A204.1 (cell line): ENCODE measurements at regions not wholly inside any gene's neighbourhood (a gene's known extent, or its start where the extent isn't known, plus 50 kb on each side); places are given as distances from the start of the nearest gene placed in this dataset.
A peak's percentile ranks its signal among the peaks of the same experiment; 100 is the strongest.
"Not testable (repeated sequence)": the region's sequence is repeated elsewhere in the genome, so short reads cannot be mapped to it uniquely, and the experiment has no call there.

Experiments used
- FAIRE-seq: peaks from 2 replicates; lab custom pipeline; 2012; peaks lifted over from hg19 to GRCh38; lab: Jason Lieb, UNC

DNA sequence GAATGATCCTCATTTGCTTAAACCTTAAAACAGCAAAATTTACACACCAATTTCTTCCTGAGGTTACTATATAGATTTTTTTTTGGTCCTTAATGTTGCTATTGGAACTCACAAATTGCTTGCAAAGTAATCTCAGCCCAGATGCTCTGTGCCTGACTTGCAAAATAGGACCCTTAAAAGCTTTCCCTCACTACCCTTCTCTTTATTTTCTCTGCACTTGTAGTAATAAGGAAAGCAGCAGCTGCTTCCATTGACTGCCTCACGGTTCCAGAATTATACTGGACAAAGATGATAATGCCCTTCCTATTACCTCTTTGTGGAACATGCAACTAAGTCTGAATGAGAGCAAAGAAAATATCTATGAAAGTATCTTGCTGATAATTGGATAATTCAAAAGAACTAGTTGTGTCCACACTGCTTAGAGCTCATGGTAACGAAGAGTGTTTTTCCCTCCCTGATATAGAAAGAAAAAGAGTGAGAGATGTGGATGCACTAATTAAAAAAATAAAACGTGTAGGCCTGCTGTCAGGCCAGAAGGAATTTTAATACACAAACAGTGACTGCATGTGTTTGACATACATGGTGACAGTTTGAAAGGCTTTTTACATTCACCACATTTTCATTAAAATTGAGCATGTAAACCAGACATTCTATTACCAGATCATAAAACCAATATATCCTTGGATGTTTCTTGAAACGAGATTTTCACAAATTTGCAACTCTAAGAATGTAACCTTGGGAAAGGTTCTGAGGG, 783.1 kb downstream of the GBE1 start:
- FAIRE-seq = no peak

DNA sequence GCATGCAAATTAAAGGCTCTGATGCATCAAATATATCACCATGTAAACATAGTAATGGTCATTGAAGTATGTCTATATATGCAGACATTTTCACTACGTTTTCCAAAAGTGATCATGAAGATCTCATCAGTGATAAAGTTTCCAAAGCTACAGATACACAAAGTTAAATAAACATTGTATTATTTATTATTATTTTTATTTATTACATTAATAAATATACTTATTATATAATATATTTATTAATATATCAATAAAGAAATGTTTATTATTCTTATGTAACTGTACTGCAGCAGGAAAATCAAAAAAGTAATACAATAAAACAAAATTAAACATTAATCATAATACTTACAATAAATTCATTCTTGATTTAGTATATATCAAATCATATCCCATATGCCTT, 791.2 kb downstream of the GBE1 start:
- peak; percentile 92 for FAIRE-seq

DNA sequence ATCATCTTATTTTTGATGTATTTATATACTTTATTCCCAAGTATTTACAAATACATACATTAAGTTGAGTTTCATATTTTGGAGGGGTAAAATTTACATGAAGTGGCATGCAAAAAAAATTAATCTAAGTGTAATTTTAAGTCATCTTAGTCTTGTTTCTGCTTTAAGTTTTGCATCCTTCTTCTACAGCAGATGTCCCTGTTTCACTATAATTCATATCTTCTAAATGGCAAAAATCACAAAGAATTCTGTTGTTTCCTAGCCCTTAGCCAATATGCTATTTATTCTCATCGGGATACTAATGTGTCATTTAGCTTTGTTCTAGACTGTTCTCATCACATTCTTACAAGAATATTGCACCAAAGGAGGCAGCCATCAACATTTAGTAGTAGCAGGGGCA, 831.9 kb downstream of the GBE1 start:
- FAIRE-seq = no peak

DNA sequence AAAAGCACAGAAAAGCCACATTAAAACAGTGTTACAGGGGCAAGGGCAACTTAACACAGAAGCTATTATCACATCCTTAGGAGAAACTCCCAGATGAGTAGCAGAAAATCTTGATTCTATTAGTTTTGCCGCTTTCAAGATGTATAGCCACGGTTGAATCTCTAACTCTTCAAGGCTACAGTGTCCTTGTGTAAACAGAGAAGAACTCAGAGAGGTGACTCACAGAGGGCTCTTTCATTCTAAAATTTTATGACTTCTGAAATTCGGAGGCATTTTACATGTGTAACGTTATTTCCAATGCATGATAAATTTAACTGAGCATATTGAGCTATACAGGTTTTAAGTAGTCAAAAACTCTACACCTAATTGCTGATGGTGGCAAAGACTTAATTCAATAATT, 846.6 kb downstream of the GBE1 start:
- FAIRE-seq = no peak

DNA sequence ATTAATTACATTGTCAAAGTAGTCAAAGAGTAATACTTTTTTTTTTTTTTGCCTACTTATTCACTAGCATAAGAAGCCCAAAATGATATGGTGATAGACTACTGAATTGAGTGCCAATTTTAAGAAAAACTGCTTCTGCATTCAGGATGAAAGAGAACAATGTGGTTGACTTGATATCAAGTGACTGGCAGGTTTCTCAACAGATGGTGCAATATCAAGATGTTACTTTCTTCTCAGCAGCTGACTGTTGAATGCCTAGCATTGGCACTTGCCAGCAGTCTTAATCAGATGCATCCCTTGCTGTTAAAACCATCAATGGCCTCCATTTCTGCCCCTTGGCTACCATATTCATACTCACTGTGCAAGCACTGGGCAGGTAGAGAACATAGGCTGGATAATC, 863.2 kb downstream of the GBE1 start:
- no peak for FAIRE-seq

DNA sequence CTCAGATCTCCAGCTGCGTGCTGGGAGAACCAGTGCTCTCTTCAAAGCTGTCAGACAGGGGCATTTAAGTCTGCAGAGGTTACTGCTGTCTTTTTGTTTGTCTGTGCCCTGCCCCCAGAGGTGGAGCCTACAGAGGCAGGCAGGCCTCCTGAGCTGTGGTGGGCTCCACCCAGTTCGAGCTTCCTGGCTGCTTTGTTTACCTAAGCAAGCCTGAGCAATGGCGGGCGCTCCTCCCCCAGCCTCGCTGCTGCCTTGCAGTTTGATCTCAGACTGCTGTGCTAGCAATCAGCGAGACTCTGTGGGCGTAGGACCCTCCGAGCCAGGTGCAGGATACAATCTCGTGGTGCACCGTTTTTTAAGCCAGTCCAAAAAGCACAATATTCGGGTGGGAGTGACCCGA, 864.4 kb downstream of the GBE1 start:
- not testable (repeated sequence) for FAIRE-seq

DNA sequence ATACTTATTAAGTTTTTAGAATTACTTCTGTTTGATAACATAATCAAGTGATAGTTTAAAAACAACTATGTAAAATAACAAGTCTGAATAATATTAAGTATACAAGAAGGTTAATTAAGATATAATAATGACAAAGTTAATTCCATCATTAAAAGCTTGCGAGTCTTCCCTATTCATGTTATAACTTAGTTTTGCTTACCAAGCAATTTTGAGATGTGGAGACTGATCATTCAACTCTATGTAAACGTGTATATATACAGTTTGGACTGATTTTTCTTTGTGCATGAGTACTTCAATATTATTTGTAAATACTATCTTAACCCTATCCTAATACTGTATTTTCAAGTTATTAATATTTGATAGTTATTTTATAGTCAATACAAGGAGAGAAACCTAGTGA, 870.9 kb downstream of the GBE1 start:
- FAIRE-seq = peak; percentile 73

DNA sequence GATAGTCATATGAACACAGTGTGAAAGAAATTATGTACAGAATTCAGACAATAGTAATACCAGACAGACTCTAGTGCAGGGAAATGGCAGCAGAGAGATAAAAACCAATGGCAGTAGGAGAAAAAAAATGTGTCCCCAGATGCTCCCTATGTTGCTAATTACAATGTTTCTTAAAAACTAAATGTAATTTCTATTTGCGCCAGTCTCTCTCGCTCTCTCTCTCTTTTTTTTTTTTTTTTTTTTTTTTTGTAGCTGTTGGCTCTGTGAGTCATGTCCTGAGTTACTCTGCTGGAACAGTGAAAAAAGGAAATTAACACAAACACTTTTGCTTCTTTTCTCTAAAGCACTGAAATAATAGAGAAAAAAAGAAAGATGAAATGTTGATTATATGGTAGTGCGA, 871.9 kb downstream of the GBE1 start:
- no peak for FAIRE-seq

DNA sequence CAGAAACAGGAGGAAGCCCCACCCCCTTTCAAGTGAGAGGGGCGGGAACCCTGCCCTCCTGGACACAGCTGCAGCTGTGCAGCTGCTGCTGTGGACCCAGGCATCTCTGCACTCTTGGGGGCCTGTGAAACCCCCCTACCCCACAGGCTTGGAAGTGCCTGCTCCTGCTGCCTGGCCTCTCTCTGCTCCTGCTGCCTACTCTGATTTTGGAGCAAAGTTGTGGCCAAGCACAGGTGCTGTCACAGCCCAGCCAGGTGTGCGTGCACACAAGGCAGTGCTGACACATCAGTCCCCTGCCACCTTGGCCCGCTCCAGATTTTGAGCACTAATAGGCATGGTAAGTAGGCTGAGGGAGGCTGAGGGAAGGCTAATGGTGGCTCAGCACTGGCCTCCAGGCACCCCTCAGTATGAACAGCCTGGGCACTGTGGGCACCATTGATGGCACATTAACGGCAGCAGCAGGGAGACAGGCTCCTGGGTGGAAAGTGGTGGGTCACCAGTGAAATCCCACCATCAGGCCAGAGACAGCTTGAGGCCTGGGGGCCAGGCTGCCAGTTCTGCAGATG, 890.9 kb downstream of the GBE1 start:
- no peak for FAIRE-seq

DNA sequence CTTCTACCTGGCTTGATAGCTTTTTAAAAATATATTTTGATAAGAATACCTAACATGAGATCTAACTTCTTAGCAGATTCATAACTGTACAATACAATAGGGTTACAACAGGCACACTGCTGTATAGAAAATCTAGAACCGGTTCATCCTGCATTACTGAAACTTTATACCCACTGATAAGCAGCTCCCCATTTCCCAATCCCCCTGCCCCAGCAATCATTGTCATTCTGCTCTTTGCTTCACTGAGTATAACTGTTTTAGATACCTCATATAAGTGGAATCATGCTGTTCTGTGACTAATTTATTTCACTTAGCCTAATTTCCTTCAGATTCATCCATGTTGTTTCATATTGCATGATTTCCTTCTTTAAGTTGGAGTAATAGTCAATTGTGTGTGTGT, 906.0 kb downstream of the GBE1 start:
- no peak for FAIRE-seq

DNA sequence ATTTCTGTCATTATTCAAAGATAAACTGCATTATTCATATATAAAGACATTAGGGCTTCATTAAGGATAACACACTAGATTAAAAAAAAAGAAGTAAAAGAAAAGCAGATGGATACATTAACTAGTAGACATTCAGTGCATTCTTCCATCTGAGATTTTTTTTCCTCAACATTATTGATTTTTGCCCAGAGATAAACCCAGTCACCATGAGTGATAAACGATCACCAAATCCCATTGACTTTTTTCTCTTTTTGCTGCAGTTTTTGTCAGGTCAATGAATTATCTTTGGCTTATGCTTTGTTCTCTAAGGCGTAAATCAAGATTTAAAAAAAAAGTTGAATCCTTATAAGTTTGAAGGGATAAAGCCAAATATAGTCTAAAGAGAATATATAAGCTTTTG, 925.0 kb downstream of the GBE1 start:
- no peak for FAIRE-seq

DNA sequence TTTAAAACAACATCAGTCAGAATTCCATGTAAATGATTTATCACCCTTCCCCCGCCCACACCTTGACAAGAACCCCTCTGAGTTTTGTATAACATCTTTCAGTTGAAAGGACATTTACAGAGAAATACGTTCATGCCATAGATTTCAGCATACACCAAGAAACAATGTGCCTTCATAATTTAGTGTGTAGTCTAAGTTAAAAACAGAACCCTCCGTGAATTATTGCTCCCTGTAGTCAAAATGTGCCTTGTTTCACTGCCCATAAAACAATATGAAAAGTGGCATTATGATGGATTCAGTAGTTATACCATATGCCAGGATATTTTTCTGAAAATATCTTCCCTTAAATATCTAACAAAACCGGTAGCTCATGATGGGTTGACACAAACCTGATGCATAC, 953.9 kb downstream of the GBE1 start:
- FAIRE-seq = no peak

DNA sequence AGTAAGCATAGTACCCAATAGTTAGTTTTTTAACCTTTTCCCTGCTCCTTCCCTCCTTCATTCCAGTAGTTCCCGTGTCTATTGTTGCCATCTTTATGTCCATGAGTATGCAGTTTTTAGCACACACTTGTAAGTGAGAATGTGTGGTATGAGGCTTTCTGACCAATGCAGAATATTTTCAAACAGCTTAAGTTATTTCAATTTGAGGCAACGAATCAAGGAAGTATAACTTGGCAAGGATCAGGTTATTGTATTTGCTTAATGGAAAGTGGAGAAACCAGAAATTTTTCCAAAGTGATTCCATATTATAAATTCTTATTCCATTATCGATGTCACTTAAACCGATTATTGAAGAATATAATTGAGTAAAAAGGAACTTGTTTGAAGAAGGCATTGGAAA, 954.8 kb downstream of the GBE1 start:
- no peak for FAIRE-seq

DNA sequence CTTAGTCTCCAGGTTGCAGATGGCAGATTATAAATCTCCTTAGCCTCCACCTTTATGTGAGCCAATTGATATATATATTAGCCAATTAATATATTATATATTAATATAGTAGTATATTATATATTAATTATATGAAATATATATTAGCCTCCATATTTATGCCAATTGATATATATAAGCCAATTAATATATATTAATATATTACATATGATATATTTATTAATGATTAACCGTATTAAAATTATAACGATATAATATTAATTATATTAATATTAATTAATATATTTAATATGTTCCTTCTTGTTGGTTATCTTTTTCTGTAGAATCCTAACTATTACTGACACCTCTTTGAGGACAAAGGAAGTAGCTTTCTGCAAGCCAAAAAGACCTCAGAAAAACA, 972.5 kb downstream of the GBE1 start:
- peak; percentile 92 for FAIRE-seq

DNA sequence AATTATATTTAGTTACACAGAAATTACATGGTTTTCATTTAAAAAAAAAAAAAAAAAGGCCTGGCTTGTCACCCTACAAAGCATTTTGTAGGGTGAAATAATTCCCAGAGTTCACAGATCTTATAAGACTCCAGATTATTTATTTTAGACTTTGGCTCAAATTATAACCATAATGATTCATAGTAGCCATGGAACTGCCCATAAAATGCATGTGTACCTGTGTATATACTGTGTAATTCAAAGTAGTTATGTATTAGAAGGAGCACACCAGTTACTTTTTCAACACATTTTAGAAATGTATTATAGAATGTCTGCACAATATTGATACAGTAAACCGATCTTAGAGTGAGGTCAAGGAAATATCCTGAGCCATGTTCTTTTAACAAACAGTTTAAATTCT, 975.6 kb downstream of the GBE1 start:
- no peak for FAIRE-seq

DNA sequence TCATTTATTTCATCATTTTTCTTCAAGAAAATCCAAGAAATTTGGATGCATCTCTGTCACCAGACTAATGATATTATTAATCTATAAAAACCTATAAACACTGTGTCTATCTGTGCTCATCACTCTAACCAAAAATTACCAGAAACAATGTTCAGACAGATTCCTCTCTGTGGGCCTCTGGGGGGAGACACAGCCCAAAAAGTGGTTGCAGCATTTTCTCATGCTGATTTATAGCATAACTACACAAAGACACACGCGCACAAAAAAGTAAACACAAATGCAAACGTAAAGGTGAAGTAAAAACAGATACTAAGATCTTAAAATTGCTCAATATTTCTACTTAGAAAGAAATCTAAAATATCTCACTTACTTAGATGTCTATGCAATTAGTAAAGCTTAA, 976.0 kb downstream of the GBE1 start:
- FAIRE-seq = no peak

DNA sequence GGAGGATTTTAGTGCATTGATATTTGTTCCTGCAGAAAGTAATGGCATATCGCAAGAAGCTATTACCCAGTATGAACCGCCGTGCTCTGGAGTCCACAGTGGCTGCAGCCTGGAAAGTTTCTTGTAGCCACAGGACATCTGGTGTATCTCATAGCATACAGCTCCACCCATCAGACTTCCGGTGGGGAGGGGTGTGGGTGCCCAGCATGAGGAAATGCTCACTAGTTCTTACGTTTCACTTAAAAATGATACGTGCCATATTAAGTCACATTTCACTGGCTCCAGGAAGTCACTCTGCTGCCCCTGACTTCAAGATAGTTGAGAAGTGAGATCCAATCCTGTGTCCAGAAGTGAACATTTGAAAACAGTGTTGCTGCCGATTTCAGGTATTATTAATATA, 990.4 kb downstream of the GBE1 start:
- FAIRE-seq = no peak

DNA sequence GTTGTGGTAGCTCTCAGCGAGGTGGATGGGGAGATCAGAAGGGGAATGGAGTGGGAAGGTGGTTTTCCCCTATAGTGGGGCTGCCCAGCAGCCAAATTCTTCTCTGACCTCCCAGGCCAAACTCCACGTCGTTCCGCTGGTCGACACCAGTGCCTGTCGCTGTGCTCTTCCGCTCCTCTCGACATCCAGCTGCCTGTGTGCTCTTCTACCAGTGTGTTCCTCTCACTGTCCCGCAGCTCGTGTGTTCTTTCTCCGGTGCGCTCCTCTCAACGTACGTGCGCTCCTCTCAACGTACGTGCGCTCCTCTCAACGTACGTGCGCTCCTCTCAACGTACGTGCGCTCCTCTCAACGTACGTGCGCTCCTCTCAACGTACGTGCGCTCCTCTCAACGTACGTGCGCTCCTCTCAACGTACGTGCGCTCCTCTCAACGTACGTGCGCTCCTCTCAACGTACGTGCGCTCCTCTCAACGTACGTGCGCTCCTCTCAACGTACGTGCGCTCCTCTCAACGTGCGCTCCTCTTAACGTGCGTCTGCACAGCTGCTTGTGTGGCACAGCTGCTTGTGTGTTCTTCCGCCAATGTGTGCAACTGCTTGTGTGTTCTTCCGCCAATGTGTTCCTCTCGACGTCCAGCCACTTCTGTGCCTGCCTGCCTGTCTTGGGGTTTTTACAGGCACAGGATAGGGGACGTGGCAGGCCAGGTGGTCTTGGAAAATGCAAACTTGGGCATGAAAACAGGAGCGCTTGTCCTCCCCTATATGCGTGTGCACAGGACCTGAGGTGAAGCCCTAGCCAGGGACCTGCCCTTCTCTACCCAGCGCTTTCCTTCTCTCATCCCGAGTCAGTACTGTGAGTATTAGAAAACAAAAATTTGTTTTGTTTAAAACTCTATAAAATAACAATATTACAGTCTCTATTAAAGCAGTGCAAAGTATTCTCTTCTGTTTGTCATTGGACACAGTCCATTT, 991.1 kb downstream of the GBE1 start:
- no peak for FAIRE-seq

DNA sequence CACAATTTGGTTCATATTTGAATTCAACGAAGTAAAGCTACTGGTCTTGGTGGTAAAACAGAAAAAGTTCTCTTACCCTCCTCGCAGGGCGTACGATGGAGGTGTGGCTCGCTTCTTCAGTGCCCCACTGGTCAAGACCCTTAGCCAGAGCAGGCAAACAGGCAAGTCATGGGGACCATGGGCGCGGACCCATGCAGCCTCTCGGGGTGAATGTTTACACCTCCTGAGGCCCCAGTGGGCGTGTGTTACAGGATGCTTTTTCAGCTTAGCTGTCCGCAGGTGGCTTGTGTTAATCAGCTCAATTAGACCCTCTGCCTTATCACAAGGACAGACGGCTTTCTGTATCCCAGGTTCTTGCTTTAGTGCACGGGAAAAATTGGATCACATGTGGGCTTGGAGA, 991.8 kb downstream of the GBE1 start:
- FAIRE-seq = no peak

DNA sequence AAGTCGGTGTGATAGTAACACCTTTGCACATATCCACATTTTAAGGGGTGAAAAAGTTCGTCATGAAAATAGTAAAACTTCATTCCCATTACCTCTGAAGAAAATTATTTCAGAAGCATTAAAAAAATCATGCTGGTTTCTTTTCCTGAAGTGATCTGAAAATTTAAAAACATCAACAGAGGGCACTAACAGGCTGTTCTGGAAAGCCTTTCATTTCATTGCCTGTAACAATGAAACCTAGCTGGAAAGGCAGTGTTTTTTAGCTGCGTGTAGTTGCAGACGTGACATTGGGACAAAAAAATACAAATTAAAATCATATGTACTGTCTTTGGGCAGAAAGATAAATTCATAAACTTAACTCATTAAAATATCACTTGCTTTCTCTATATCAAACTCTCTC, 993.8 kb downstream of the GBE1 start:
- FAIRE-seq = no peak

DNA sequence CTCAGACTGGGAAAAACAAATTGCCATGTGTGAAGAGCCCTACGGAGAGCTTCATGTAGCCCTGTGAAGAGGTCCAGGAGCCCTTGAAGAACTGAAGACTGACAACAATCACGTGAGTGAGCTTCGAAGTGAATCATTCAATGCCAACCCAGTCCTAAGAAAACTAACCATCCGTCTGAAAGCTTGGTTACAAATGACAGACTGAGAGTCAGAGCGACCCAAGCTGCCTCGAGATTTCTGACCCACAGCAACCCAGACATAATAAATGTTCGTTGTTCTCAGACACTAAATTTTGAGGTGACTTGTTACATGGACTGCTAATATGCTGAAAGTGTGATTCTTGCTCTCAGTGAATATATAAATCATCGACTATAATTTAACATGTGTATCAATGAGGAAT, 987.2 kb upstream of the ROBO1 start:
- FAIRE-seq = no peak

DNA sequence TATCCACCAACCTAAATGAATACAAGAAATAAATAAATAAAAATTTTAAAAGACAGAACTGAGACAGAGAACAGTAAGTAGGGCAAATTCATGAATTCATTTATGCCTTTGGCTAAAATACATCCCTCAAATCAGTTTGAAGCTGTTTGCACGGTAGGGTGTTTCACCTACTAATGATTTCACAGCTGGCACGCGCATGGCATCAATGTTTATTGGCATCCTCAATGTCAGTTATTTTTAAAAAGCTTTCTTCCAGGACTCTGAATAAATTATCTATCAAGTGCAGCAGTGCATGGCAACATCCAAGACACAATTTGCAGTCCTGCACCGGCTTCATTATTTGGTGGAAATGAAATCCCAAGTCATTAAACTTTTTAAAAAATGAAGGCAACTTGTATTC, 985.2 kb upstream of the ROBO1 start:
- no peak for FAIRE-seq

DNA sequence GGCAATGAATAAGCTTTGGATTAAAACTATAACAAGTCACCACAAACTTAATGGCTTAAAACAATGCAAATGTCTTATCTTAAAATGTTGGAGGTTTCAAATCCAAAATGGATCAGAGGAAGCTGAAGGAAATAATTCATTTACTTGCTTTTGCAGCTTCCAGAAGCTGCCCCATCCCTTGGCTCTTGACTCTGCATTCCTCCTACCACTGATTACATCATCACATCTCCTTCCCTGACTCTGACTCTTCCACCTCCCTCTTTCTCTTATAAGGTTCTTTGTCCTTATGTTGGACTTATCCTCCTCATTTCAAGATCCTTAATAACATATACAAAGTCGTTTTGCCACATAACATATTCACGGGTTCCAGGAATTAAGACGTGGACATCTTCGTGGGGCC, 982.8 kb upstream of the ROBO1 start:
- FAIRE-seq = no peak
